Natural killer cell treated with Interleukin-12 subunit alpha and Interleukin-12 subunit beta and Interleukin-15 and Interleukin-18, amount 100 ng/mL, for 72 hours (primary cell): ENCODE measurements at regions not wholly inside any gene's neighbourhood (a gene's known extent, or its start where the extent isn't known, plus 50 kb on each side); places are given as distances from the start of the nearest gene placed in this dataset.

Source experiments
- ATAC-seq, 2 donors: fragments of 150-1000 bp; cut with Tn5 transposase in 1 of 2; sonication (Bioruptor Pico), chemical (Tn5 transposase) in 1 of 2; 2 replicates each; pipeline ENCODE4 v1.10.0; 2021
- DNase-seq: peaks from one replicate; pipeline ENCODE4 v3.0.0; 2022; ENCODE audit warnings: low spot score
- H3K27ac Mint-ChIP-seq, 2 donors: 1 replicate in 1 of 2; 2 replicates in 1 of 2; pipeline ENCODE4 v1.8.0; 2022; ENCODE audit warnings: mixed read lengths in 2 of 2, mild to moderate bottlenecking in 1 of 2, moderate library complexity in 1 of 2
- H3K27me3 Mint-ChIP-seq, 2 donors: 1 replicate in 1 of 2; 2 replicates in 1 of 2; pipeline ENCODE4 v1.8.0; 2022; ENCODE audit warnings: mixed read lengths in 2 of 2
- H3K36me3 Mint-ChIP-seq: one replicate; pipeline ENCODE4 v1.8.0; 2022; ENCODE audit warnings: mixed read lengths
- H3K4me1 Mint-ChIP-seq, 2 donors: 1 replicate in 1 of 2; 2 replicates in 1 of 2; pipeline ENCODE4 v1.8.0; 2022; ENCODE audit warnings: low read depth in 2 of 2, mixed read lengths in 2 of 2, mild to moderate bottlenecking in 1 of 2
- H3K4me3 Mint-ChIP-seq: one replicate; pipeline ENCODE4 v1.8.0; 2022; ENCODE audit warnings: mixed read lengths
- H3K9me3 Mint-ChIP-seq: 2 replicates; pipeline ENCODE4 v1.8.0; 2022; ENCODE audit warnings: mixed read lengths

- Mint-ChIP-seq H3K4me3 (no peak overlapping the region), H3K4me1 (no peaks in the 10 kb centered on the region), H3K36me3 (no peaks in the 10 kb centered on the region), H3K9me3 (peaks cover 4% of the 10 kb centered on the region), H3K27ac (no peak overlapping the region), H3K27me3 (peaks cover 0 to 2% of the 10 kb centered on the region in 2 donors)
- DNase-seq (no peak), ATAC-seq (no peak)
Observed at GRCh38 chrX:87727620-87728019, 210.0 kb downstream of the KLHL4 start.

GRCh38 chrX:87728024-87728423, 210.4 kb downstream of the KLHL4 start:
- ATAC-seq (no peak), DNase-seq (no peak)
- no peak overlapping the region for H3K4me3 Mint-ChIP-seq
- H3K27ac Mint-ChIP-seq: no peak overlapping the region
- no peaks in the 10 kb centered on the region for H3K36me3 Mint-ChIP-seq
- H3K9me3 Mint-ChIP-seq: peaks cover 4% of the 10 kb centered on the region
- no peaks in the 10 kb centered on the region for H3K4me1 Mint-ChIP-seq
- peaks cover 0 to 2% of the 10 kb centered on the region in 2 donors for H3K27me3 Mint-ChIP-seq

- H3K36me3 Mint-ChIP-seq: no peaks in the 10 kb centered on the region
- ATAC-seq: no peak
- H3K4me3 Mint-ChIP-seq: no peak overlapping the region
- peaks cover 0 to 2% of the 10 kb centered on the region in 2 donors for H3K27me3 Mint-ChIP-seq
- peaks cover 4% of the 10 kb centered on the region for H3K9me3 Mint-ChIP-seq
- H3K27ac Mint-ChIP-seq: no peak overlapping the region
- H3K4me1 Mint-ChIP-seq: no peaks in the 10 kb centered on the region
- no peak for DNase-seq
Observed at GRCh38 chrX:87728459-87728858, 210.9 kb downstream of the KLHL4 start.

- no peak for DNase-seq
- no peak overlapping the region for H3K27ac Mint-ChIP-seq
- H3K27me3 Mint-ChIP-seq: no peaks in the 10 kb centered on the region
- no peak overlapping the region for H3K4me3 Mint-ChIP-seq
- H3K4me1 Mint-ChIP-seq: no peaks in the 10 kb centered on the region
- no peak for ATAC-seq
- H3K36me3 Mint-ChIP-seq: no peaks in the 10 kb centered on the region
- H3K9me3 Mint-ChIP-seq: no peaks in the 10 kb centered on the region
Observed at GRCh38 chrX:87732133-87732532, 214.5 kb downstream of the KLHL4 start.

GRCh38 chrX:87736576-87736975, 219.0 kb downstream of the KLHL4 start:
- H3K36me3 Mint-ChIP-seq: no peaks in the 10 kb centered on the region
- H3K4me1 Mint-ChIP-seq: no peaks in the 10 kb centered on the region
- no peak for ATAC-seq
- H3K9me3 Mint-ChIP-seq: no peaks in the 10 kb centered on the region
- no peak overlapping the region for H3K4me3 Mint-ChIP-seq
- DNase-seq: no peak
- H3K27ac Mint-ChIP-seq: no peak overlapping the region
- no peaks in the 10 kb centered on the region for H3K27me3 Mint-ChIP-seq

- Mint-ChIP-seq H3K4me1 (no peaks in the 10 kb centered on the region), H3K36me3 (no peaks in the 10 kb centered on the region), H3K9me3 (no peaks in the 10 kb centered on the region), H3K27ac (no peak overlapping the region), H3K27me3 (no peaks in the 10 kb centered on the region), H3K4me3 (no peak overlapping the region)
- ATAC-seq (no peak), DNase-seq (no peak)
Observed at GRCh38 chrX:87744391-87744790, 226.8 kb downstream of the KLHL4 start.

- ATAC-seq (no peak), DNase-seq (no peak)
- peaks cover 6% of the 10 kb centered on the region for H3K36me3 Mint-ChIP-seq
- no peaks in the 10 kb centered on the region for H3K27me3 Mint-ChIP-seq
- no peaks in the 10 kb centered on the region for H3K4me1 Mint-ChIP-seq
- H3K27ac Mint-ChIP-seq: no peak overlapping the region
- no peak overlapping the region for H3K4me3 Mint-ChIP-seq
- H3K9me3 Mint-ChIP-seq: peaks cover 7% of the 10 kb centered on the region
Observed at GRCh38 chrX:87755493-87755892, 237.9 kb downstream of the KLHL4 start.

GRCh38 chrX:87788976-87789375, 271.4 kb downstream of the KLHL4 start:
- Mint-ChIP-seq H3K36me3 (no peaks in the 10 kb centered on the region), H3K4me3 (no peak overlapping the region), H3K27ac (no peak overlapping the region), H3K9me3 (peaks cover 7% of the 10 kb centered on the region), H3K27me3 (no peaks in the 10 kb centered on the region), H3K4me1 (no peaks in the 10 kb centered on the region)
- no peak for ATAC-seq
- DNase-seq: no peak

- no peaks in the 10 kb centered on the region for H3K4me1 Mint-ChIP-seq
- H3K4me3 Mint-ChIP-seq: no peak overlapping the region
- H3K9me3 Mint-ChIP-seq: peaks cover 4% of the 10 kb centered on the region
- peaks cover 4% of the 10 kb centered on the region for H3K36me3 Mint-ChIP-seq
- H3K27ac Mint-ChIP-seq: no peak overlapping the region
- no peak for ATAC-seq
- no peak for DNase-seq
- H3K27me3 Mint-ChIP-seq: peaks cover 0 to 3% of the 10 kb centered on the region in 2 donors
Observed at GRCh38 chrX:87798039-87798438, 280.4 kb downstream of the KLHL4 start.

GRCh38 chrX:87805829-87806490, 288.4 kb downstream of the KLHL4 start:
- peaks cover 0 to 3% of the 10 kb centered on the region in 2 donors for H3K27me3 Mint-ChIP-seq
- H3K4me3 Mint-ChIP-seq: no peak overlapping the region
- peaks cover 4% of the 10 kb centered on the region for H3K9me3 Mint-ChIP-seq

GRCh38 chrX:87808576-87809243, 291.1 kb downstream of the KLHL4 start:
- no peak for DNase-seq
- Mint-ChIP-seq H3K27ac (no peak overlapping the region), H3K36me3 (peaks cover 4% of the 10 kb centered on the region), H3K27me3 (no peaks in the 10 kb centered on the region), H3K4me3 (no peak overlapping the region), H3K4me1 (no peaks in the 10 kb centered on the region), H3K9me3 (peaks cover 7% of the 10 kb centered on the region)
- no peak for ATAC-seq

More at GRCh38 chrX:87805829-87806490, 288.4 kb downstream of the KLHL4 start:
- no peak for ATAC-seq
- DNase-seq: no peak
- Mint-ChIP-seq H3K36me3 (no peaks in the 10 kb centered on the region), H3K4me1 (no peaks in the 10 kb centered on the region), H3K27ac (no peak overlapping the region)

GRCh38 chrX:87813566-87813965, 296.0 kb downstream of the KLHL4 start:
- H3K27ac Mint-ChIP-seq: no peak overlapping the region
- H3K4me3 Mint-ChIP-seq: no peak overlapping the region
- ATAC-seq (no peak), DNase-seq (no peak)
- H3K36me3 Mint-ChIP-seq: peaks cover 4% of the 10 kb centered on the region
- H3K27me3 Mint-ChIP-seq: no peaks in the 10 kb centered on the region
- H3K4me1 Mint-ChIP-seq: no peaks in the 10 kb centered on the region
- H3K9me3 Mint-ChIP-seq: peaks cover 3% of the 10 kb centered on the region

GRCh38 chrX:87846956-87847355, 329.4 kb downstream of the KLHL4 start:
- Mint-ChIP-seq H3K27ac (no peak overlapping the region), H3K36me3 (no peaks in the 10 kb centered on the region), H3K4me3 (no peak overlapping the region), H3K27me3 (no peaks in the 10 kb centered on the region), H3K9me3 (no peaks in the 10 kb centered on the region), H3K4me1 (no peaks in the 10 kb centered on the region)
- ATAC-seq (no peak), DNase-seq (no peak)

GRCh38 chrX:87873347-87873941, 355.8 kb downstream of the KLHL4 start:
- no peaks in the 10 kb centered on the region for H3K27me3 Mint-ChIP-seq
- ATAC-seq (no peak), DNase-seq (no peak)
- no peak overlapping the region for H3K27ac Mint-ChIP-seq
- peak overlapping the region; percentile 9 for H3K4me3 Mint-ChIP-seq
- no peaks in the 10 kb centered on the region for H3K4me1 Mint-ChIP-seq
- H3K36me3 Mint-ChIP-seq: no peaks in the 10 kb centered on the region
- peaks cover 6% of the 10 kb centered on the region for H3K9me3 Mint-ChIP-seq
